ENCODE measurements at regions not wholly inside any gene's neighbourhood (a gene's known extent, or its start where the extent isn't known, plus 50 kb on each side); places are given as distances from the start of the nearest gene placed in this dataset.

DNA sequence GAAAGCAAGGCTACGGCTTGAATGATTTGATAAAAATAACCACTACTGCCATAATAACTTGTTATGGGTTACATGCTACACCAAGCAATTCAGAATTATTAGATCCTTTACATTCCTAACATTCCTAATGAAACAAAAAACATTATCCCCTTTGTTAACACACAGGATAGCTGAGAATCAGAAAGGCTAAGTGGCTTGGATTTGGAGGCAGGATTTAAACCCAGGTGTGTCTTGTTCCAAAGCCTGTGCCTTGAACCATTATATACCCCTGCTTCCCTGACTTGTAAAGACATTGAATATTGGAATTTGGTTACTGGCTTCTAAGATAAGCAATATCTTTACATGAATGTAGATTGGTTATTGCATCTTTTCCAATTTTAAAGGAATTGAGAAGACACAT, 417.1 kb upstream of the GOLIM4 start:
- no peaks in the 10 kb centered on the region for H3K27me3 ChIP-seq (replicated peaks in 2 of 5; ENCODE audit: control insufficient read depth in 4 of 5, insufficient read depth in 5 of 5, low read length in 4 of 5)
- H3K4me1 ChIP-seq (ENCODE audit: control extremely low read depth in 1 of 4, control insufficient read depth in 4 of 4, insufficient read depth in 4 of 4, low read length in 3 of 4), result peaks cover 0 to 11% (median 2%) of the 10 kb centered on the region in 4 experiments
- DNase-seq, result no peak
- no peaks in the 10 kb centered on the region for H3K9me3 ChIP-seq (ENCODE audit: control extremely low read depth in 1 of 5, control insufficient read depth in 4 of 5, insufficient read depth in 2 of 5, low read depth in 1 of 5, low read length in 4 of 5)
- WGBS (ENCODE audit: insufficient coverage), result 100% methylated on average over 1 of the region's 1 CpG
- no peak overlapping the region for H3K27ac ChIP-seq (ENCODE audit: insufficient read depth in 1 of 2, low read depth in 1 of 2, low read length in 2 of 2, poor library complexity in 1 of 2, severe bottlenecking in 2 of 2)
- H3K4me3 ChIP-seq (ENCODE audit: control insufficient read depth in 1 of 7, extremely low read depth in 1 of 7, insufficient read depth in 4 of 7, low read depth in 2 of 7, low read length in 6 of 7), result no peak overlapping the region
- POLR2A ChIA-PET, result no interaction called here
- no peaks in the 10 kb centered on the region for H3K36me3 ChIP-seq (ENCODE audit: control insufficient read depth in 4 of 4, insufficient read depth in 4 of 4, low read length in 3 of 4)
- CTCF ChIA-PET, result interaction anchor here (0.8 to 1.6 kb wide), 6 partner anchors 14 to 337 kb away, joined by 3 to 6 read pairs (median 3); no protein-coding TSS in a partner anchor

DNA sequence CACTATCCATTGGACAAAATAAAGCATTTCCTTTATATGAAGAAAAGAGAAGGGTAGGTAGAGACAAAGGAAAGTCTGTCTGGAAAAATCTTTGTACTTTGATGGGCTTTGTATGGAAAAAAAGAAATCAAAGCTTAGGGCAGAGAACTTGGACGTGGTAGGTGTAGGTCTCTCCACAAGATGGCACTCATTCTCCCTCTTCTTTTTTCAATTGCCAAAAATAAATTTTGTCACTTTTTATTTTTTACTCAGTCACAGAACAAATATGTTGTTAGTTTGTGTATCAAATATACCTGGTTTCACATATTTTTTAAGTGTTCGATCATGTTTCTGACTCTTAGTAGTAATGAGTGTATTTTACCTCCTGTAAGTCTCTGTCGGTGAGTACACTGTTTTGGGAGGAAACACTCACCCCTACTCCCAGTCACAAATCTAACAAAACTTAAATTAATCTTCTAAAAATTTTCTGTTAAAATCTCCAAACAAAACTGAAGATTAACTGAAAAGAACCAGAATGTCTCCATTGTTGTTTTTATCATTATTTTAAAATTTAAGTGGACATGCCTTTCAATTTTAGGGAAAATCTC, 415.8 kb upstream of the GOLIM4 start:
- ChIA-PET CTCF (interaction anchor here (0.7 to 2.0 kb wide), 17 partner anchors 10 to 338 kb away, joined by 3 to 31 read pairs (median 3); no protein-coding TSS in a partner anchor), POLR2A (no interaction called here)
- no peak overlapping the region for H3K27ac ChIP-seq (ENCODE audit: insufficient read depth in 1 of 2, low read depth in 1 of 2, low read length in 2 of 2, poor library complexity in 1 of 2, severe bottlenecking in 2 of 2)
- no peaks in the 10 kb centered on the region for H3K27me3 ChIP-seq (replicated peaks in 2 of 5; ENCODE audit: control insufficient read depth in 4 of 5, insufficient read depth in 5 of 5, low read length in 4 of 5)
- peaks cover 0 to 11% (median 2%) of the 10 kb centered on the region in 4 experiments for H3K4me1 ChIP-seq (ENCODE audit: control extremely low read depth in 1 of 4, control insufficient read depth in 4 of 4, insufficient read depth in 4 of 4, low read length in 3 of 4)
- WGBS (ENCODE audit: insufficient coverage), result no CpG with 5 or more reads among the region's 3 CpGs
- H3K9me3 ChIP-seq (ENCODE audit: control extremely low read depth in 1 of 5, control insufficient read depth in 4 of 5, insufficient read depth in 2 of 5, low read depth in 1 of 5, low read length in 4 of 5), result no peaks in the 10 kb centered on the region
- peak; percentile 44 to 62 (median 58) for DNase-seq
- H3K36me3 ChIP-seq (ENCODE audit: control insufficient read depth in 4 of 4, insufficient read depth in 4 of 4, low read length in 3 of 4), result no peaks in the 10 kb centered on the region
- H3K4me3 ChIP-seq (ENCODE audit: control insufficient read depth in 1 of 7, extremely low read depth in 1 of 7, insufficient read depth in 4 of 7, low read depth in 2 of 7, low read length in 6 of 7), result peak overlapping the region in 1 of 7 experiments; percentile 12

DNA sequence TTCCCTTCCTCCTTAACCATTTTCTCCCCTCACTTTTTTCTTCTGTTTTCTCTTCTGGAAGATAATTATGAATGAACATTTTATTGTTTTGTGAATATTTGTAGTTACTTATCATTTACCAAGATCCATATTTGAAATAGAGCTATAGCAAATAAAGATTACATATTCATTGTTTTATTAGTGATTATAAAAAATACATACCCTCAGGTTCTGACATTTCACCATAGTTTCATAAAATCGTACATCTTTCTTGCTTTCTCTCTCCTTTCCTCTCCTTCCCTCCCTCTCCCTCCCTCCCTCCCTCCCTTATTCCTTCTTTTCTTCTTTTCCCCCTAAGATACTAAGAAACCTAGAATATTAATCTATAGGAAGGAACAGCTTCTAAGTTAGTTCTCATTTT, 410.9 kb upstream of the GOLIM4 start:
- H3K9me3 ChIP-seq (ENCODE audit: control extremely low read depth in 1 of 5, control insufficient read depth in 4 of 5, insufficient read depth in 2 of 5, low read depth in 1 of 5, low read length in 4 of 5), result no peaks in the 10 kb centered on the region
- WGBS (ENCODE audit: insufficient coverage), result no CpG with 5 or more reads among the region's 1 CpG
- no peaks in the 10 kb centered on the region for H3K36me3 ChIP-seq (ENCODE audit: control insufficient read depth in 4 of 4, insufficient read depth in 4 of 4, low read length in 3 of 4)
- CTCF ChIA-PET, result interaction anchor here (0.9 kb wide), 1 partner anchor 79 kb away, joined by 3 read pairs; no protein-coding TSS in a partner anchor
- no peak overlapping the region for H3K4me3 ChIP-seq (ENCODE audit: control insufficient read depth in 1 of 7, extremely low read depth in 1 of 7, insufficient read depth in 4 of 7, low read depth in 2 of 7, low read length in 6 of 7)
- H3K27ac ChIP-seq (ENCODE audit: insufficient read depth in 1 of 2, low read depth in 1 of 2, low read length in 2 of 2, poor library complexity in 1 of 2, severe bottlenecking in 2 of 2), result peak overlapping the region in 1 of 2 experiments; percentile 14
- peaks cover 0 to 9% (median 2%) of the 10 kb centered on the region in 4 experiments for H3K4me1 ChIP-seq (ENCODE audit: control extremely low read depth in 1 of 4, control insufficient read depth in 4 of 4, insufficient read depth in 4 of 4, low read length in 3 of 4)
- no peak for DNase-seq
- POLR2A ChIA-PET, result no interaction called here
- H3K27me3 ChIP-seq (replicated peaks in 2 of 5; ENCODE audit: control insufficient read depth in 4 of 5, insufficient read depth in 5 of 5, low read length in 4 of 5), result no peaks in the 10 kb centered on the region

DNA sequence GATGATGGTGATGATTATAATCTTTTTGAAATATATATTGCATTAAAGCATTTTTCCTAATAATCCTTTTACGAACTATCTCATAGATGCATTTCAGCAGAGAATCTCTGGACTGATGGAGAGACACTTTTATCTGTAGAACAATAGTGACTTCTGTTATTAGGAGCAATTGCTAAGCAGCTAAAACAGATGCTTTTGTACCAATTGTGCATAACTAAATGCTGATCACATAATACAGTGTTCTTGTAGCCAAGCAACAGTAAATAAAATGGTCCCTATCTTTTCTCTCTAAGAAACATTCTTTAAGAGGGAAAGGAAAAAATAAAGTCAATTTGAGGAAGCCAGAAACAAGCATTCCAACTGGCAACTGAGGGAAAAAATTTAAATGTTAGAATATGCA, 405.8 kb upstream of the GOLIM4 start:
- Histone ChIP-seq H3K36me3 (ENCODE audit: control insufficient read depth in 4 of 4, insufficient read depth in 4 of 4, low read length in 3 of 4) (no peaks in the 10 kb centered on the region), H3K4me1 (ENCODE audit: control extremely low read depth in 1 of 4, control insufficient read depth in 4 of 4, insufficient read depth in 4 of 4, low read length in 3 of 4) (no peaks in the 10 kb centered on the region), H3K4me3 (ENCODE audit: control insufficient read depth in 1 of 7, extremely low read depth in 1 of 7, insufficient read depth in 4 of 7, low read depth in 2 of 7, low read length in 6 of 7) (no peak overlapping the region), H3K27me3 (replicated peaks in 2 of 5; ENCODE audit: control insufficient read depth in 4 of 5, insufficient read depth in 5 of 5, low read length in 4 of 5) (no peaks in the 10 kb centered on the region), H3K27ac (ENCODE audit: insufficient read depth in 1 of 2, low read depth in 1 of 2, low read length in 2 of 2, poor library complexity in 1 of 2, severe bottlenecking in 2 of 2) (no peak overlapping the region), H3K9me3 (ENCODE audit: control extremely low read depth in 1 of 5, control insufficient read depth in 4 of 5, insufficient read depth in 2 of 5, low read depth in 1 of 5, low read length in 4 of 5) (no peaks in the 10 kb centered on the region)
- ChIA-PET POLR2A (no interaction called here), CTCF (interaction anchor here (3.0 kb wide), 1 partner anchor 9 kb away, joined by 7 read pairs; no protein-coding TSS in a partner anchor)
- DNase-seq, result no peak
- no CpG with 5 or more reads among the region's 1 CpG for WGBS (ENCODE audit: insufficient coverage)

DNA sequence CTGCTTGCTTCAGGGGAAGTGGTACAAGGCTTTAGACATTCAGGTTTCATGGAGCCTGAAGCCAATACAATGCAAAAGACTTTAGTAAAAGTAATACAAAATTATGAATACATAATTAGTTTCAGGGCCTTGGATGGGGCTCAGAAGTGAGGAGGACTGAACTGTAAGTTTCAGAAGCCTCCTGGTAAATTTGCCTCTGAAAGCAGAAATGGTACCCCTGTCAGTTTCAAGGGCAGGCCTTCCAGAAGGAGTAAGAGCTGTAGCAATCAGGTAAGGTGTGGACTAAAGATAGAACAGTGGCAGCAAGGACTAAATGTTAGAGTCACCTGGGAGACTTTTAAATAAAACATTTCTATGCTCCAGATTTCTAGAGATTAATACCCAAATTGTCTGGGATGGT, 402.5 kb upstream of the GOLIM4 start:
- no peak overlapping the region for H3K27ac ChIP-seq (ENCODE audit: insufficient read depth in 1 of 2, low read depth in 1 of 2, low read length in 2 of 2, poor library complexity in 1 of 2, severe bottlenecking in 2 of 2)
- H3K9me3 ChIP-seq (ENCODE audit: control extremely low read depth in 1 of 5, control insufficient read depth in 4 of 5, insufficient read depth in 2 of 5, low read depth in 1 of 5, low read length in 4 of 5), result no peaks in the 10 kb centered on the region
- H3K36me3 ChIP-seq (ENCODE audit: control insufficient read depth in 4 of 4, insufficient read depth in 4 of 4, low read length in 3 of 4), result no peaks in the 10 kb centered on the region
- H3K27me3 ChIP-seq (replicated peaks in 2 of 5; ENCODE audit: control insufficient read depth in 4 of 5, insufficient read depth in 5 of 5, low read length in 4 of 5), result no peaks in the 10 kb centered on the region
- no peak for DNase-seq
- H3K4me1 ChIP-seq (ENCODE audit: control extremely low read depth in 1 of 4, control insufficient read depth in 4 of 4, insufficient read depth in 4 of 4, low read length in 3 of 4), result no peaks in the 10 kb centered on the region
- no peak overlapping the region for H3K4me3 ChIP-seq (ENCODE audit: control insufficient read depth in 1 of 7, extremely low read depth in 1 of 7, insufficient read depth in 4 of 7, low read depth in 2 of 7, low read length in 6 of 7)
- CTCF ChIA-PET, result interaction anchor here (1.2 to 1.4 kb wide), 2 partner anchors 13 kb away, joined by 3 to 4 read pairs; no protein-coding TSS in a partner anchor
- POLR2A ChIA-PET, result no interaction called here

DNA sequence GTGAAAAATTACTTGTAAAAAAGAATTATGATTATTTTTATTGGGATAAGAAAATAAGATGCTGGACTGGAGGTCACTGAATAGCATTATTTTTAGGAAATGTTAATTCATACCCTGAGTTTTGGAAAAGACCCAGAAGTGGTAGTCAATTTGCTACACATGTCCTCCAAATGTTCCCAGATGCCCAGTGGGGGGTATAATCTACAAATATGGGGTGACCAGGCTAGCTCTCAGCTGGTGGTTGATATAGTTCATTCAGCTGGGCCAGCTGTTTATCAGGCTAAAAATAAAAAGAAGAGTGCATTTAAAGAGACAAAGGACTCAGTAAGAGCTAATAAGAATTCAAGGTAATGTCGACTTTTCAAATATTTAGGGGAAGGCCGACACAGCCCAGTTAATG, 402.0 kb upstream of the GOLIM4 start:
- H3K4me1 ChIP-seq (ENCODE audit: control extremely low read depth in 1 of 4, control insufficient read depth in 4 of 4, insufficient read depth in 4 of 4, low read length in 3 of 4), result no peaks in the 10 kb centered on the region
- CTCF ChIA-PET, result interaction anchor here (1.2 to 1.4 kb wide), 2 partner anchors 12 to 13 kb away, joined by 3 to 4 read pairs; no protein-coding TSS in a partner anchor
- H3K36me3 ChIP-seq (ENCODE audit: control insufficient read depth in 4 of 4, insufficient read depth in 4 of 4, low read length in 3 of 4), result no peaks in the 10 kb centered on the region
- no peaks in the 10 kb centered on the region for H3K9me3 ChIP-seq (ENCODE audit: control extremely low read depth in 1 of 5, control insufficient read depth in 4 of 5, insufficient read depth in 2 of 5, low read depth in 1 of 5, low read length in 4 of 5)
- H3K27me3 ChIP-seq (replicated peaks in 2 of 5; ENCODE audit: control insufficient read depth in 4 of 5, insufficient read depth in 5 of 5, low read length in 4 of 5), result no peaks in the 10 kb centered on the region
- no peak for DNase-seq
- H3K27ac ChIP-seq (ENCODE audit: insufficient read depth in 1 of 2, low read depth in 1 of 2, low read length in 2 of 2, poor library complexity in 1 of 2, severe bottlenecking in 2 of 2), result no peak overlapping the region
- POLR2A ChIA-PET, result no interaction called here
- 100% methylated on average over 2 of the region's 2 CpGs for WGBS (ENCODE audit: insufficient coverage)
- no peak overlapping the region for H3K4me3 ChIP-seq (ENCODE audit: control insufficient read depth in 1 of 7, extremely low read depth in 1 of 7, insufficient read depth in 4 of 7, low read depth in 2 of 7, low read length in 6 of 7)

DNA sequence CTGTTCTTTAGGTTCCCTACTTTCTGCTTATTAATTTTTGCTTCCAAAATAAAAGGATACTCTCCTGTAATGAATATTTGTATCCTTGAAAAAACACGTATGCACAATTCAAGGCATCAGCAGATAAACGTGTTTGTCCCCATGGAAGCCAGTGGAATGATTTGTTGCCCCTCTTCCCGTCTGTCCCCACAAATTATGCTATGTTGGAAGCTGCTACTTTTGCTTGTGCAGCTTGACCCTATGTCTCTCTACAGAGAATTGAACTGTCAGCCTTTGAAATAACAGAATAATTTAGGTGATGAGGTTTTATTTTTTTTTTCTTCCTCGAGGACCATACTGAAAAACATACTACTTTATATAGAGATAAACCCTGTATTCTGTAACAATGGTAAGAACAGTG, 401.5 kb upstream of the GOLIM4 start:
- Histone ChIP-seq H3K36me3 (ENCODE audit: control insufficient read depth in 4 of 4, insufficient read depth in 4 of 4, low read length in 3 of 4) (no peaks in the 10 kb centered on the region), H3K9me3 (ENCODE audit: control extremely low read depth in 1 of 5, control insufficient read depth in 4 of 5, insufficient read depth in 2 of 5, low read depth in 1 of 5, low read length in 4 of 5) (no peaks in the 10 kb centered on the region), H3K27ac (ENCODE audit: insufficient read depth in 1 of 2, low read depth in 1 of 2, low read length in 2 of 2, poor library complexity in 1 of 2, severe bottlenecking in 2 of 2) (no peak overlapping the region), H3K4me1 (ENCODE audit: control extremely low read depth in 1 of 4, control insufficient read depth in 4 of 4, insufficient read depth in 4 of 4, low read length in 3 of 4) (no peaks in the 10 kb centered on the region), H3K27me3 (replicated peaks in 2 of 5; ENCODE audit: control insufficient read depth in 4 of 5, insufficient read depth in 5 of 5, low read length in 4 of 5) (no peaks in the 10 kb centered on the region), H3K4me3 (ENCODE audit: control insufficient read depth in 1 of 7, extremely low read depth in 1 of 7, insufficient read depth in 4 of 7, low read depth in 2 of 7, low read length in 6 of 7) (no peak overlapping the region)
- POLR2A ChIA-PET, result no interaction called here
- 92% methylated on average over 3 of the region's 4 CpGs for WGBS (ENCODE audit: insufficient coverage)
- CTCF ChIA-PET, result interaction anchor here (1.2 kb wide), 1 partner anchor 12 kb away, joined by 4 read pairs; no protein-coding TSS in a partner anchor
- no peak for DNase-seq

Measured in common myeloid progenitor, CD34-positive (primary cell).